ENCODE measurements at regions not wholly inside any gene's neighbourhood (a gene's known extent, or its start where the extent isn't known, plus 50 kb on each side); places are given as distances from the start of the nearest gene placed in this dataset.

- TF ChIP-seq CTCF (IDR thresholded peaks at IDR 0.05 in 2 of 3, conservative IDR thresholded peaks at IDR 0.05 in 1 of 3; ENCODE audit: insufficient read depth in 2 of 3, low read depth in 1 of 3, low read length in 3 of 3) (no peak), NR2C1 (IDR thresholded peaks at IDR 0.05) (no peak), NR2C1 (tag; IDR thresholded peaks at IDR 0.05) (no peak), NFATC3 (IDR thresholded peaks at IDR 0.05) (no peak), GABPA (tag; conservative IDR thresholded peaks at IDR 0.05; ENCODE audit: low read depth) (no peak), EZH2 (IDR thresholded peaks at IDR 0.05; ENCODE audit: borderline replicate concordance, low read depth, low read length) (no peak), MAZ (CRISPR knock-in tag; conservative IDR thresholded peaks at IDR 0.05 in 1 of 2, IDR thresholded peaks at IDR 0.05 in 1 of 2) (no peak), CHD4 (IDR thresholded peaks at IDR 0.05; ENCODE audit: insufficient read depth, insufficient replicate concordance, low read depth, low read length, poor library complexity, severe bottlenecking) (no peak), THAP12 (CRISPR knock-in tag; IDR thresholded peaks at IDR 0.05) (no peak)
These were observed 80.8 kb upstream of the STMND1 start for GRCh38 chr6:17020889-17021538.

All from K562 (cell line).